Endothelial cell of umbilical vein (primary cell): ENCODE measurements at regions not wholly inside any gene's neighbourhood (a gene's known extent, or its start where the extent isn't known, plus 50 kb on each side); places are given as distances from the start of the nearest gene placed in this dataset.

Experiments
- BruUV-seq: library from RNA; stranded (reverse); fragments of 400-500 nt; replicated peaks from 2 replicates; lab custom pipeline; 2021; lab: Mats Ljungman, UMichigan
- CTCF ChIA-PET: fragments of 300-600, 350-600 bp; sonication (Branson Sonifier 250); formaldehyde crosslinking; loops from one replicate; lab custom pipeline; 2021; ENCODE audit warnings: antibody characterized with exemption, inconsistent platforms; lab: Charles Lee
- POLR2A ChIA-PET: fragments of 300-600, 350-600 bp; sonication (Branson Sonifier 250); formaldehyde crosslinking; loops from one replicate; lab custom pipeline; 2021; ENCODE audit warnings: antibody characterized with exemption, inconsistent platforms; lab: Charles Lee
- DNase-seq: peaks from one replicate; pipeline ENCODE4 v3.0.0-alpha.2; 2011; ENCODE audit warnings: low read depth, low spot score
- FAIRE-seq: peaks from 2 replicates; lab custom pipeline; 2011; peaks lifted over from hg19 to GRCh38; lab: Jason Lieb, UNC
- H2AFZ ChIP-seq: 2 replicates; pipeline ENCODE4 v1.6.0; 2012; ENCODE audit warnings: low read depth, low read length, control low read depth, inconsistent platforms
- H3K27ac ChIP-seq: 2 replicates; pipeline ENCODE4 v1.5.1; 2011; ENCODE audit warnings: low read depth, mild to moderate bottlenecking, control low read depth, low read length, moderate library complexity; ENCODE audit not compliant: insufficient read depth
- H3K27me3 ChIP-seq, 2 experiments: 2 replicates each; pipeline versions ENCODE4 v1.6.0 to v1.6.1; 2011; ENCODE audit warnings: low read length in 2 of 2, mixed read lengths in 1 of 2; ENCODE audit not compliant: control insufficient read depth in 2 of 2, insufficient read depth in 2 of 2
- H3K36me3 ChIP-seq, 2 experiments: 2 replicates in 1 of 2; 3 replicates in 1 of 2; pipeline ENCODE4 v1.5.1; 2011; ENCODE audit warnings: low read length in 2 of 2, mild to moderate bottlenecking in 1 of 2, moderate library complexity in 1 of 2; ENCODE audit not compliant: control insufficient read depth in 2 of 2, insufficient read depth in 2 of 2; ENCODE audit errors: extremely low read depth in 1 of 2
- H3K4me1 ChIP-seq: 3 replicates; pipeline ENCODE4 v1.5.1; 2011; ENCODE audit warnings: mild to moderate bottlenecking, low read length; ENCODE audit not compliant: control insufficient read depth, insufficient read depth; ENCODE audit errors: extremely low read depth
- H3K4me2 ChIP-seq: 2 replicates; pipeline ENCODE4 v1.6.1; 2011; ENCODE audit warnings: low read length, control low read depth, mixed read lengths; ENCODE audit not compliant: insufficient read depth
- H3K4me3 ChIP-seq, 3 experiments: fragments of 200-600 bp in 1 of 3; sonication (generic), shearing (Covaris generic) in 1 of 3; replicated peaks in 1 of 3; 2 replicates each; pipeline ENCODE4 v1.5.1; 2011 to 2016; ENCODE audit warnings: control low read depth in 3 of 3, low read length in 3 of 3, mild to moderate bottlenecking in 2 of 3, inconsistent platforms in 1 of 3, low read depth in 1 of 3, moderate library complexity in 1 of 3; ENCODE audit not compliant: insufficient read depth in 1 of 3
- H3K79me2 ChIP-seq: 2 replicates; pipeline ENCODE4 v1.6.0; 2012; ENCODE audit warnings: low read length, inconsistent platforms; ENCODE audit not compliant: control insufficient read depth, insufficient read depth
- H3K9ac ChIP-seq: replicated peaks from 2 replicates; pipeline ENCODE3; 2011; ENCODE audit warnings: low read length, control low read depth; ENCODE audit not compliant: insufficient read depth; ENCODE audit errors: extremely low read depth
- H3K9me1 ChIP-seq: replicated peaks from 3 replicates; pipeline ENCODE4 v1.6.0; 2011; ENCODE audit warnings: mild to moderate bottlenecking, low read length; ENCODE audit not compliant: control insufficient read depth, insufficient read depth; ENCODE audit errors: extremely low read depth
- H3K9me3 ChIP-seq: replicated peaks from 2 replicates; pipeline ENCODE4 v1.5.1; 2012; ENCODE audit warnings: low read length, inconsistent platforms; ENCODE audit not compliant: control insufficient read depth, insufficient read depth
- H4K20me1 ChIP-seq: replicated peaks from 2 replicates; pipeline ENCODE3; 2011; ENCODE audit warnings: mild to moderate bottlenecking, low read length; ENCODE audit not compliant: control insufficient read depth, insufficient read depth; ENCODE audit errors: extremely low read depth
- EZH2 ChIP-seq: IDR thresholded peaks from 2 replicates; pipeline ENCODE4 v1.6.1; 2012; ENCODE audit warnings: borderline replicate concordance, low read depth, mild to moderate bottlenecking, moderate library complexity, low read length, inconsistent platforms; ENCODE audit not compliant: severe bottlenecking
- FOS ChIP-seq: IDR thresholded peaks from 2 replicates; pipeline ENCODE4 v1.6.1; 2011; ENCODE audit warnings: mild to moderate bottlenecking, low read length, moderate library complexity, borderline replicate concordance; ENCODE audit not compliant: insufficient read depth
- GATA2 ChIP-seq: IDR thresholded peaks from 2 replicates; pipeline ENCODE4 v1.7.0; 2011; ENCODE audit warnings: low read depth, mild to moderate bottlenecking, moderate library complexity, mixed read lengths, low read length; ENCODE audit not compliant: insufficient read length, insufficient read depth
- JUN ChIP-seq: IDR thresholded peaks from 2 replicates; pipeline ENCODE4 v1.6.1; 2011; ENCODE audit warnings: borderline replicate concordance, low read depth; ENCODE audit not compliant: insufficient read length, insufficient read depth
- MAX ChIP-seq: IDR thresholded peaks from 2 replicates; pipeline ENCODE4 v1.6.1; 2011; ENCODE audit not compliant: insufficient read depth, insufficient read length
- MYC ChIP-seq: IDR thresholded peaks from one replicate; pipeline ENCODE4 v1.6.1; 2011; ENCODE audit warnings: mild to moderate bottlenecking, low read depth, low read length
- POLR2A ChIP-seq: IDR thresholded peaks from 2 replicates; pipeline ENCODE4 v1.6.1; 2012; ENCODE audit warnings: low read depth, mild to moderate bottlenecking, control low read depth, low read length
- POLR2AphosphoS5 ChIP-seq: IDR thresholded peaks from 2 replicates; pipeline ENCODE4 v1.6.1; 2012; ENCODE audit warnings: low read depth, mild to moderate bottlenecking, control low read depth, low read length, moderate library complexity; ENCODE audit not compliant: insufficient read depth
- dilution Hi-C: fragments of 300-500 bp; cut with MboI; formaldehyde crosslinking; loops from one replicate; pipeline ENCODE4 v1.15.0; 2019; ENCODE audit warnings: low sequenced_read_pairs; ENCODE audit not compliant: extremely low pct_ligation_motif_present
- intact Hi-C: fragments of 100-400 bp; cut with micrococcal nuclease; formaldehyde crosslinking; loops from one replicate; pipeline ENCODE4 v1.10.0; 2022
- TF ChIP-seq, protein P1 (sequence below), 2 donors: IDR thresholded peaks; 1 replicate in 1 of 2; 2 replicates in 1 of 2; pipeline ENCODE4 v1.5.1; 2011; ENCODE audit warnings: low read length in 2 of 2, mild to moderate bottlenecking in 2 of 2, moderate library complexity in 2 of 2, control low read depth in 1 of 2, inconsistent platforms in 1 of 2, low read depth in 1 of 2; ENCODE audit not compliant: insufficient read depth in 1 of 2; ENCODE audit errors: extremely low read depth in 1 of 2

GRCh38 chr3:118098827-118099226, 935.8 kb downstream of the IGSF11 start:
- no peak overlapping the region for H3K27ac ChIP-seq
- BruUV-seq = no TSS peak
- H4K20me1 ChIP-seq = no peaks in the 10 kb centered on the region
- FAIRE-seq (no peak), DNase-seq (no peak)
- ChIA-PET CTCF (no interaction called here), POLR2A (no interaction called here)
- H3K4me2 ChIP-seq = no peak overlapping the region
- H3K79me2 ChIP-seq = no peaks in the 10 kb centered on the region
- no peak for TF ChIP-seq GATA2
- TF ChIP-seq POLR2AphosphoS5 = no peak
- TF ChIP-seq, protein P1, sequence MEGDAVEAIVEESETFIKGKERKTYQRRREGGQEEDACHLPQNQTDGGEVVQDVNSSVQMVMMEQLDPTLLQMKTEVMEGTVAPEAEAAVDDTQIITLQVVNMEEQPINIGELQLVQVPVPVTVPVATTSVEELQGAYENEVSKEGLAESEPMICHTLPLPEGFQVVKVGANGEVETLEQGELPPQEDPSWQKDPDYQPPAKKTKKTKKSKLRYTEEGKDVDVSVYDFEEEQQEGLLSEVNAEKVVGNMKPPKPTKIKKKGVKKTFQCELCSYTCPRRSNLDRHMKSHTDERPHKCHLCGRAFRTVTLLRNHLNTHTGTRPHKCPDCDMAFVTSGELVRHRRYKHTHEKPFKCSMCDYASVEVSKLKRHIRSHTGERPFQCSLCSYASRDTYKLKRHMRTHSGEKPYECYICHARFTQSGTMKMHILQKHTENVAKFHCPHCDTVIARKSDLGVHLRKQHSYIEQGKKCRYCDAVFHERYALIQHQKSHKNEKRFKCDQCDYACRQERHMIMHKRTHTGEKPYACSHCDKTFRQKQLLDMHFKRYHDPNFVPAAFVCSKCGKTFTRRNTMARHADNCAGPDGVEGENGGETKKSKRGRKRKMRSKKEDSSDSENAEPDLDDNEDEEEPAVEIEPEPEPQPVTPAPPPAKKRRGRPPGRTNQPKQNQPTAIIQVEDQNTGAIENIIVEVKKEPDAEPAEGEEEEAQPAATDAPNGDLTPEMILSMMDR (IDR thresholded peaks at IDR 0.05; ENCODE audit: extremely low read depth in 1 of 2, insufficient read depth in 1 of 2, low read depth in 1 of 2, low read length in 2 of 2) = no peak
- dilution Hi-C loops (no loop called here), intact Hi-C loops (no loop called here)
- H3K9me1 ChIP-seq = no peaks in the 10 kb centered on the region
- no peak overlapping the region for H2AFZ ChIP-seq
- H3K4me3 ChIP-seq = no peak overlapping the region
- no peaks in the 10 kb centered on the region for H3K9me3 ChIP-seq
- no peak overlapping the region for H3K9ac ChIP-seq
- no peaks in the 10 kb centered on the region for H3K27me3 ChIP-seq
- H3K4me1 ChIP-seq = no peaks in the 10 kb centered on the region
- H3K36me3 ChIP-seq = no peaks in the 10 kb centered on the region

GRCh38 chr3:118101891-118102290, 932.8 kb downstream of the IGSF11 start:
- Histone ChIP-seq H3K79me2 (no peaks in the 10 kb centered on the region), H3K4me3 (no peak overlapping the region), H3K27ac (no peak overlapping the region), H2AFZ (no peak overlapping the region), H3K9me1 (no peaks in the 10 kb centered on the region), H3K27me3 (no peaks in the 10 kb centered on the region), H3K9ac (no peak overlapping the region), H3K36me3 (no peaks in the 10 kb centered on the region), H3K4me1 (no peaks in the 10 kb centered on the region), H4K20me1 (no peaks in the 10 kb centered on the region), H3K4me2 (no peak overlapping the region), H3K9me3 (no peaks in the 10 kb centered on the region)
- intact Hi-C loops (no loop called here), dilution Hi-C loops (no loop called here)
- BruUV-seq = no TSS peak
- no peak for TF ChIP-seq EZH2
- no peak for TF ChIP-seq GATA2
- no peak for TF ChIP-seq JUN
- TF ChIP-seq, protein P1 (IDR thresholded peaks at IDR 0.05; ENCODE audit: extremely low read depth in 1 of 2, insufficient read depth in 1 of 2, low read depth in 1 of 2, low read length in 2 of 2) = no peak
- no peak for TF ChIP-seq POLR2AphosphoS5
- no peak for TF ChIP-seq FOS
- TF ChIP-seq POLR2A = no peak
- TF ChIP-seq MYC = no peak
- no peak for TF ChIP-seq MAX
- ChIA-PET POLR2A (no interaction called here), CTCF (no interaction called here)
- DNase-seq = no peak
- no peak for FAIRE-seq
